ENCODE measurements at regions not wholly inside any gene's neighbourhood (a gene's known extent, or its start where the extent isn't known, plus 50 kb on each side); places are given as distances from the start of the nearest gene placed in this dataset.

GRCh38 chr2:13485256-13485655 is 768.5 kb downstream of the TRIB2 start:
- TF ChIP-seq YY1 (IDR thresholded peaks at IDR 0.05; ENCODE audit: insufficient read depth, insufficient read length): no peak
- TF ChIP-seq SUZ12 (IDR thresholded peaks at IDR 0.05; ENCODE audit: extremely low read depth, insufficient read depth, insufficient read length): no peak
- no peak for TF ChIP-seq ZNF274 (IDR thresholded peaks at IDR 0.05; ENCODE audit: low read depth, low read length)

All from NT2/D1 (cell line).